Hepatocyte (in vitro differentiated cells): ENCODE measurements at regions not wholly inside any gene's neighbourhood (a gene's known extent, or its start where the extent isn't known, plus 50 kb on each side); places are given as distances from the start of the nearest gene placed in this dataset.

Experiments
- DNase-seq: peaks from one replicate; pipeline ENCODE4 v3.0.0-alpha.2; 2016; ENCODE audit warnings: low spot score
- H2AFZ ChIP-seq: fragments of 200-600 bp; sonication (generic); 2 replicates; pipeline ENCODE4 v1.6.0; 2016; ENCODE audit warnings: antibody characterized with exemption, mild to moderate bottlenecking
- H3K27ac ChIP-seq: fragments of 200-600 bp; sonication (generic); 2 replicates; pipeline ENCODE4 v1.5.1; 2016; ENCODE audit warnings: mild to moderate bottlenecking
- H3K27me3 ChIP-seq: fragments of 200-600 bp; sonication (generic); 2 replicates; pipeline ENCODE4 v1.6.1; 2016
- H3K36me3 ChIP-seq: fragments of 200-600 bp; sonication (generic); replicated peaks from 2 replicates; pipeline ENCODE4 v1.5.1; 2016; ENCODE audit warnings: low read depth; ENCODE audit not compliant: insufficient read depth
- H3K4me1 ChIP-seq: fragments of 200-600 bp; sonication (generic); 2 replicates; pipeline ENCODE4 v1.5.1; 2016; ENCODE audit warnings: mild to moderate bottlenecking, moderate library complexity; ENCODE audit not compliant: insufficient read depth
- H3K4me2 ChIP-seq: fragments of 200-600 bp; sonication (generic); 2 replicates; pipeline ENCODE4 v1.6.0; 2016
- H3K4me3 ChIP-seq: fragments of 200-600 bp; sonication (generic); 2 replicates; pipeline ENCODE4 v1.5.1; 2016; ENCODE audit warnings: mild to moderate bottlenecking
- H3K79me2 ChIP-seq: fragments of 200-600 bp; sonication (generic); 2 replicates; pipeline ENCODE4 v1.6.0; 2017; ENCODE audit warnings: mild to moderate bottlenecking
- H3K9me2 ChIP-seq: fragments of 200-600 bp; sonication (generic); replicated peaks from 2 replicates; pipeline ENCODE4 v1.6.0; 2017; ENCODE audit warnings: mild to moderate bottlenecking; ENCODE audit not compliant: insufficient read depth
- H3K9me3 ChIP-seq: fragments of 200-600 bp; sonication (generic); 2 replicates; pipeline ENCODE4 v1.5.1; 2016; ENCODE audit warnings: low read depth, mild to moderate bottlenecking
- H4K20me1 ChIP-seq: fragments of 200-600 bp; sonication (generic); 2 replicates; pipeline ENCODE4 v1.6.0; 2016; ENCODE audit warnings: mild to moderate bottlenecking; ENCODE audit not compliant: insufficient read depth, poor library complexity, severe bottlenecking
- CTCF ChIP-seq: fragments of 200-600 bp; sonication (generic); IDR thresholded peaks from 2 replicates; pipeline ENCODE4 v1.5.1; 2016; ENCODE audit warnings: antibody characterized with exemption, mild to moderate bottlenecking; ENCODE audit not compliant: poor library complexity
- EZH2 ChIP-seq: fragments of 200-600 bp; sonication (generic); IDR thresholded peaks from 2 replicates; pipeline ENCODE4 v1.6.1; 2016; ENCODE audit warnings: antibody characterized with exemption, mild to moderate bottlenecking, borderline replicate concordance
- EZH2phosphoT487 ChIP-seq: fragments of 200-600 bp; sonication (generic); IDR thresholded peaks from one replicate; pipeline ENCODE4 v1.6.1; 2018; ENCODE audit warnings: antibody characterized with exemption, mild to moderate bottlenecking, low read depth, moderate library complexity; ENCODE audit not compliant: unreplicated experiment, severe bottlenecking
- WGBS: methylation state at CpG from one replicate; pipeline ENCODE4 v1.1.6; 2016; ENCODE audit warnings: low lambda C conversion rate; ENCODE audit errors: missing lambda C conversion rate; 5-methylcytosine and 5-hydroxymethylcytosine counted together

GRCh38 chr3:144942093-144942837 is 970.6 kb downstream of the DIPK2A start:
- H3K9me3 ChIP-seq, result no peaks in the 10 kb centered on the region

DNA sequence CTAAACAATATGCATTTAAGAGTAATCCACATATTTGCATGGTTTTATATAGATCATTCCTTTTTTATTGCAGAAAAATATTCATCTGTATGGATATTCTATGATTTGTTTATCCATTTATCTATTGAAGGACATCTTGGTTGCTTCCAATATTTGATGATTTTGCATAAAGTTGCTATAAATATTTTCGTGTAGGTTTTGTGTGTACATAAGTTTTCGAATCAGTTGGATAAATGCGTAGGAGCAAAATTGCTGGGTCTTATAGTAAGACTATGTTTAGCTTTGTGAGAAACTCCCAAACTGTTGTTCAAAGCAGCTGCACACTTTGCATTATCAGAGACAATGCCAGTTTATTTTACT is 971.2 kb downstream of the DIPK2A start:
- Histone ChIP-seq H3K36me3 (no peaks in the 10 kb centered on the region), H3K9me3 (no peaks in the 10 kb centered on the region), H3K79me2 (no peaks in the 10 kb centered on the region), H4K20me1 (no peaks in the 10 kb centered on the region), H3K27me3 (no peaks in the 10 kb centered on the region), H3K4me2 (no peak overlapping the region), H2AFZ (no peak overlapping the region), H3K4me1 (no peaks in the 10 kb centered on the region), H3K27ac (no peak overlapping the region), H3K9me2 (no peaks in the 10 kb centered on the region), H3K4me3 (no peak overlapping the region)
- TF ChIP-seq EZH2phosphoT487, result no peak
- no peak for TF ChIP-seq EZH2
- no peak for TF ChIP-seq CTCF
- no peak for DNase-seq
- 87% methylated on average over 3 of the region's 3 CpGs for WGBS

More at GRCh38 chr3:144942093-144942837, 970.6 kb downstream of the DIPK2A start:
- Histone ChIP-seq H3K9me2 (no peaks in the 10 kb centered on the region), H2AFZ (no peak overlapping the region), H3K36me3 (no peaks in the 10 kb centered on the region), H3K4me2 (no peak overlapping the region), H3K4me3 (no peak overlapping the region), H4K20me1 (no peaks in the 10 kb centered on the region), H3K27ac (no peak overlapping the region), H3K27me3 (no peaks in the 10 kb centered on the region), H3K79me2 (no peaks in the 10 kb centered on the region), H3K4me1 (no peaks in the 10 kb centered on the region)
- 75% methylated on average over 3 of the region's 3 CpGs for WGBS
- no peak for DNase-seq
- TF ChIP-seq CTCF, result no peak
- TF ChIP-seq EZH2phosphoT487, result no peak
- no peak for TF ChIP-seq EZH2

DNA sequence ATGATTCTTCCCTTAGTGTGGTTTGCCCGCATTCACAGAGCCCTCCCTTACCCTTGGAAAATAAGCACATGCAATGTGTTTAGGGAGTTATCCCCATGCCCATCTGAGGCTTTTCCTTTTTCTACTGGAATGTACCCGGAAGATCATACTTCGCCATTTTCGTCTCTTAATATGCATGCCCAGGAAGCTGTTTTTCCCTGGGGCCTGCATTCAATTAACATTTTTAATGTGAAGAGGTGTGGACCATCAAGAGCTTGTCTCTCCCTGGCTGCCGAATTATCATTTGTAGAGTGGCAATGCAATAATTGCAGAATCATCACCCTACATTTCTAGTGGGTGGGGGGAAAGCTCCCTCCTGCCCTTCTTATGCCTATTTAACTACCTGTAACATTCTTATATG is 976.3 kb downstream of the DIPK2A start:
- Histone ChIP-seq H4K20me1 (no peaks in the 10 kb centered on the region), H3K27ac (no peak overlapping the region), H3K36me3 (no peaks in the 10 kb centered on the region), H3K79me2 (no peaks in the 10 kb centered on the region), H3K9me2 (no peaks in the 10 kb centered on the region), H3K4me1 (no peaks in the 10 kb centered on the region), H3K4me3 (no peak overlapping the region), H3K4me2 (no peak overlapping the region), H3K9me3 (no peaks in the 10 kb centered on the region), H3K27me3 (no peaks in the 10 kb centered on the region), H2AFZ (no peak overlapping the region)
- no peak for DNase-seq
- 89% methylated on average over 5 of the region's 5 CpGs for WGBS
- TF ChIP-seq EZH2, result no peak
- TF ChIP-seq CTCF, result no peak
- no peak for TF ChIP-seq EZH2phosphoT487
